Fibroblast of villous mesenchyme (primary cell): ENCODE measurements at regions not wholly inside any gene's neighbourhood (a gene's known extent, or its start where the extent isn't known, plus 50 kb on each side); places are given as distances from the start of the nearest gene placed in this dataset.
"Not testable (repeated sequence)": the region's sequence is repeated elsewhere in the genome, so short reads cannot be mapped to it uniquely, and the experiment has no call there.

Experiments used
- DNase-seq: peaks from one replicate; pipeline ENCODE4 v3.0.0-alpha.2; 2010; ENCODE audit warnings: low read depth
- H3K4me3 ChIP-seq: 2 replicates; pipeline ENCODE4 v1.5.1; 2011; ENCODE audit warnings: low read depth, mild to moderate bottlenecking, low read length
- TF ChIP-seq, protein P1 (sequence below): IDR thresholded peaks from 2 replicates; pipeline ENCODE4 v1.5.1; 2012; ENCODE audit warnings: low read depth, mild to moderate bottlenecking, low read length; ENCODE audit not compliant: insufficient read depth

GRCh38 chr11:92168936-92169335 lies 55.7 kb upstream of the FAT3 start:
- H3K4me3 ChIP-seq: no peak overlapping the region
- TF ChIP-seq, protein P1, sequence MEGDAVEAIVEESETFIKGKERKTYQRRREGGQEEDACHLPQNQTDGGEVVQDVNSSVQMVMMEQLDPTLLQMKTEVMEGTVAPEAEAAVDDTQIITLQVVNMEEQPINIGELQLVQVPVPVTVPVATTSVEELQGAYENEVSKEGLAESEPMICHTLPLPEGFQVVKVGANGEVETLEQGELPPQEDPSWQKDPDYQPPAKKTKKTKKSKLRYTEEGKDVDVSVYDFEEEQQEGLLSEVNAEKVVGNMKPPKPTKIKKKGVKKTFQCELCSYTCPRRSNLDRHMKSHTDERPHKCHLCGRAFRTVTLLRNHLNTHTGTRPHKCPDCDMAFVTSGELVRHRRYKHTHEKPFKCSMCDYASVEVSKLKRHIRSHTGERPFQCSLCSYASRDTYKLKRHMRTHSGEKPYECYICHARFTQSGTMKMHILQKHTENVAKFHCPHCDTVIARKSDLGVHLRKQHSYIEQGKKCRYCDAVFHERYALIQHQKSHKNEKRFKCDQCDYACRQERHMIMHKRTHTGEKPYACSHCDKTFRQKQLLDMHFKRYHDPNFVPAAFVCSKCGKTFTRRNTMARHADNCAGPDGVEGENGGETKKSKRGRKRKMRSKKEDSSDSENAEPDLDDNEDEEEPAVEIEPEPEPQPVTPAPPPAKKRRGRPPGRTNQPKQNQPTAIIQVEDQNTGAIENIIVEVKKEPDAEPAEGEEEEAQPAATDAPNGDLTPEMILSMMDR: no peak
- no peak for DNase-seq

DNA sequence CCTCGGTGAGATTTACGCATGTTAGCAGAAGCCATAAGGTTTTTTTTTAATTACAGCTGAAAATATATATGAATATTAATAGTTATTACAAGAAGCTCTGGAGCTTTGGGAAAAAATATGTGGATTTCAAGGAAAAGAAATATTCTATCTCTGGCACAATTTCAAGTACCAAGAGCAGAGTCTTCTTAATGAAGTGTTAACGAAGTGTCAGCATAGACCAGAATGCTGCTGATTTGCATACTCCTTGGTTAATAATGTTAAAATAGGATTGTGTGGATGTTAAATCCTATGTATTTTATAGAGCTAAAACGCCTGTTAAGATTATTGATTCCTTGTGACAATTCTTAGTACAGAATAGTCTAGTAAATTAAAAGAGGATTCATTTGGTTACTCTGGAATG lies 57.0 kb upstream of the FAT3 start:
- no peak overlapping the region for H3K4me3 ChIP-seq
- no peak for DNase-seq
- TF ChIP-seq, protein P1: no peak

- no peak overlapping the region for H3K4me3 ChIP-seq
- no peak for DNase-seq
- TF ChIP-seq, protein P1: no peak
Measured at GRCh38 chr11:92166335-92166734, 58.3 kb upstream of the FAT3 start.

- H3K4me3 ChIP-seq: no peak overlapping the region
- TF ChIP-seq, protein P1: no peak
- no peak for DNase-seq
Measured at GRCh38 chr11:92163879-92164278, 60.7 kb upstream of the FAT3 start.

DNA sequence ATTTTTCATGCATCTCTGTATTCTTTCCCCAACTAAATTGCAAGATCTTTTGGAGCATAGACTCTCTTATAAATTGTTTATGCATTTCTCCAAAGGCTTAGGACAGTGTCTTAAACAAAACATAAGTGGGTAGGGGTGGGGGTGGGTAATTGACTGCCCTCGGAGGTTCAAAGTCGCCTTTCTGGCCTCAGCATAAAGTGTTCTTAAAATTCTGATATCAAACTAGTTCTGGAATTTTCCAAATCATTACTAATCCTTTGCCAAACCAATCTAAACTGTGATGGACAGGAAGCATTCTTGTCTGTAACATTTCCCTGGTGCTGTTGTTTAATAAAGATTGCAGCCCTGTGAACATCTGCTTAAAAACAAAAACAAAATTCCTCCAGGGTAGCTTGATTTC lies 61.8 kb upstream of the FAT3 start:
- H3K4me3 ChIP-seq: no peak overlapping the region
- no peak for DNase-seq
- TF ChIP-seq, protein P1: no peak

DNA sequence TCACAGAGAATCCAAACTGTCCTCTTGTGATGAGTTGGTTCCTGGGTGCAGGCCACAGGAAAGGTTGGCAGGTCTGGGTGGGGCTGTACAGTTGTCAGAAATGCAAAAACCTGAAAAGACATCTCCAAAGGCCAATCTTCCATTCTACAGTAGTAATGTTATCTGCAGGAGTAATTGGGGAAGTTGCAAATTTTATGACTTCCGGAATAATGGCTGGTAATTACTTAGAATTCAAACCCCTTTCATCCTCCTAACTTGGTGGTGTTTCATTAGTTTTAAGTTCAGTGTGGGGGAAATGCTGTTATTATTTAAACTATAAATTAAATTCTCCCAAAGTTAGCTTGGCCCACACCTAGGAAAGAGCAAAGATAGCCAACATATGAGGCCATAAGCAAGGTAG lies 64.7 kb upstream of the FAT3 start:
- no peak overlapping the region for H3K4me3 ChIP-seq
- TF ChIP-seq, protein P1: no peak
- DNase-seq: no peak

DNA sequence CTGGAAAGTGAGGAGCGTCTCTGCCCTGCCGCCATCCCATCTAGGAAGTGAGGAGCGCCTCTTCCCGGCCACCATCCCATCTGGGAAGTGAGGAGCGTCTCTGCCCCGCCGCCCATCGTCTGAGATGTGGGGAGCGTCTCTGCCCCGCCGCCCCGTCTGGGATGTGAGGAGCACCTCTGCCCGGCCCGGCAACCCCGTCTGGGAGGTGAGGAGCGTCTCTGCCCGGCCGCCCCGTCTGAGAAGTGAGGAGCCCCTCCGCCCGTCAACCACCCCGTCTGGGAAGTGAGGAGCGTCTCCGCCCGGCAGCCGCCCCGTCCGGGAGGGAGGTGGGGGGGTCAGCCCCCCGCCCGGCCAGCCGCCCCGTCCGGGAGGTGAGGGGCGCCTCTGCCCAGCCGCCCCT lies 67.2 kb upstream of the FAT3 start:
- not testable (repeated sequence) for H3K4me3 ChIP-seq, DNase-seq
